ENCODE measurements at regions not wholly inside any gene's neighbourhood (a gene's known extent, or its start where the extent isn't known, plus 50 kb on each side); places are given as distances from the start of the nearest gene placed in this dataset.

DNA sequence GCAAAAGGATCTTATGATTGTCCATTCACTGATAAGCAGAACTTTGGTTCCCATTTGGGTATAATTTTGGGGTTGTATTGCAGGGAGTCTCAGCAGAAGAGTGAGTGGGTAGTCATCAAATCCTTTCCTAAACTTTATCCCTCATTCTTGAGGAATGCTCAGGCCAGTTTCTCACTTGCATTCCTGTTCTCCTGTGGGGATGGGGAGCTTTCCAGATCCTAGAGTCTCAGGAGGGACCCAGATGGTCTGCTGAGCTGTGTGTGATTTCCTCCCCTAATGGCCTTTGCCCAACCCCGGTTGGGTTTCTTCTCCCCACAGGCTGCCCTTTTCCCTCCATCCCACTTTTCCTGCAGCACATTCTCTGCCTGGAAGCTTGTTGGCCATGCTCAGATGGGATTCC is 79.9 kb downstream of the MIAT start:
- TF ChIP-seq, protein P1, sequence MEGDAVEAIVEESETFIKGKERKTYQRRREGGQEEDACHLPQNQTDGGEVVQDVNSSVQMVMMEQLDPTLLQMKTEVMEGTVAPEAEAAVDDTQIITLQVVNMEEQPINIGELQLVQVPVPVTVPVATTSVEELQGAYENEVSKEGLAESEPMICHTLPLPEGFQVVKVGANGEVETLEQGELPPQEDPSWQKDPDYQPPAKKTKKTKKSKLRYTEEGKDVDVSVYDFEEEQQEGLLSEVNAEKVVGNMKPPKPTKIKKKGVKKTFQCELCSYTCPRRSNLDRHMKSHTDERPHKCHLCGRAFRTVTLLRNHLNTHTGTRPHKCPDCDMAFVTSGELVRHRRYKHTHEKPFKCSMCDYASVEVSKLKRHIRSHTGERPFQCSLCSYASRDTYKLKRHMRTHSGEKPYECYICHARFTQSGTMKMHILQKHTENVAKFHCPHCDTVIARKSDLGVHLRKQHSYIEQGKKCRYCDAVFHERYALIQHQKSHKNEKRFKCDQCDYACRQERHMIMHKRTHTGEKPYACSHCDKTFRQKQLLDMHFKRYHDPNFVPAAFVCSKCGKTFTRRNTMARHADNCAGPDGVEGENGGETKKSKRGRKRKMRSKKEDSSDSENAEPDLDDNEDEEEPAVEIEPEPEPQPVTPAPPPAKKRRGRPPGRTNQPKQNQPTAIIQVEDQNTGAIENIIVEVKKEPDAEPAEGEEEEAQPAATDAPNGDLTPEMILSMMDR (IDR thresholded peaks at IDR 0.05 in 4 of 5, conservative IDR thresholded peaks at IDR 0.05 in 1 of 5), result no peak
- TF ChIP-seq POLR2A (IDR thresholded peaks at IDR 0.05), result no peak

Data from gastrocnemius medialis (tissue), 4 donors.